Type B pancreatic cell (in vitro differentiated cells): ENCODE measurements at regions not wholly inside any gene's neighbourhood (a gene's known extent, or its start where the extent isn't known, plus 50 kb on each side); places are given as distances from the start of the nearest gene placed in this dataset.

ENCODE experiments used
- DNase-seq: peaks from one replicate; pipeline ENCODE4 v3.0.0; 2021; ENCODE audit warnings: mixed read lengths; ENCODE audit not compliant: unreplicated experiment; ENCODE audit errors: extremely low spot score
- H3K27ac Mint-ChIP-seq: 2 replicates; pipeline ENCODE4 v1.8.0; 2021; ENCODE audit warnings: mild to moderate bottlenecking, mixed read lengths
- H3K27me3 Mint-ChIP-seq: 2 replicates; pipeline ENCODE4 v1.8.0; 2021; ENCODE audit warnings: mixed read lengths
- H3K36me3 Mint-ChIP-seq: 2 replicates; pipeline ENCODE4 v1.8.0; 2021; ENCODE audit warnings: mixed read lengths
- H3K4me1 Mint-ChIP-seq: one replicate; pipeline ENCODE4 v1.8.0; 2021; ENCODE audit warnings: mixed read lengths; ENCODE audit not compliant: unreplicated experiment
- H3K4me3 Mint-ChIP-seq: 2 replicates; pipeline ENCODE4 v1.8.0; 2021; ENCODE audit warnings: mild to moderate bottlenecking, mixed read lengths
- H3K9me3 Mint-ChIP-seq: 2 replicates; pipeline ENCODE4 v1.8.0; 2021; ENCODE audit warnings: mixed read lengths
- CTCF ChIP-seq: fragments of 200-600 bp; sonication (generic); conservative IDR thresholded peaks from 2 replicates; pipeline ENCODE4 v1.5.0; 2021; ENCODE audit warnings: antibody characterized with exemption, mild to moderate bottlenecking

GRCh38 chr15:27665002-27665401, 434.1 kb downstream of the OCA2 start:
- no peak overlapping the region for H3K27ac Mint-ChIP-seq
- TF ChIP-seq CTCF, result no peak
- H3K4me1 Mint-ChIP-seq, result peaks cover 2% of the 10 kb centered on the region
- H3K36me3 Mint-ChIP-seq, result no peaks in the 10 kb centered on the region
- peaks cover 4% of the 10 kb centered on the region for H3K9me3 Mint-ChIP-seq
- no peaks in the 10 kb centered on the region for H3K27me3 Mint-ChIP-seq
- H3K4me3 Mint-ChIP-seq, result no peak overlapping the region
- DNase-seq, result no peak

GRCh38 chr15:27662892-27663291, 436.2 kb downstream of the OCA2 start:
- no peak overlapping the region for H3K27ac Mint-ChIP-seq
- H3K4me1 Mint-ChIP-seq, result no peaks in the 10 kb centered on the region
- no peak for TF ChIP-seq CTCF
- peaks cover 4% of the 10 kb centered on the region for H3K9me3 Mint-ChIP-seq
- H3K36me3 Mint-ChIP-seq, result no peaks in the 10 kb centered on the region
- no peak overlapping the region for H3K4me3 Mint-ChIP-seq
- no peak for DNase-seq
- no peaks in the 10 kb centered on the region for H3K27me3 Mint-ChIP-seq

- Mint-ChIP-seq H3K27me3 (no peaks in the 10 kb centered on the region), H3K9me3 (peaks cover 4% of the 10 kb centered on the region)
Observed at GRCh38 chr15:27660676-27661075, 438.4 kb downstream of the OCA2 start.

GRCh38 chr15:27656296-27656987, 442.7 kb downstream of the OCA2 start:
- DNase-seq, result no peak
- Mint-ChIP-seq H3K27ac (no peak overlapping the region), H3K9me3 (no peaks in the 10 kb centered on the region), H3K27me3 (no peaks in the 10 kb centered on the region), H3K36me3 (no peaks in the 10 kb centered on the region), H3K4me1 (no peaks in the 10 kb centered on the region), H3K4me3 (no peak overlapping the region)
- TF ChIP-seq CTCF, result no peak

More at GRCh38 chr15:27660676-27661075, 438.4 kb downstream of the OCA2 start:
- Mint-ChIP-seq H3K4me3 (no peak overlapping the region), H3K4me1 (no peaks in the 10 kb centered on the region), H3K27ac (no peak overlapping the region), H3K36me3 (no peaks in the 10 kb centered on the region)
- no peak for DNase-seq
- no peak for TF ChIP-seq CTCF

- no peaks in the 10 kb centered on the region for H3K9me3 Mint-ChIP-seq
Observed at GRCh38 chr15:27655056-27655455, 444.1 kb downstream of the OCA2 start.

More at GRCh38 chr15:27655056-27655455, 444.1 kb downstream of the OCA2 start:
- TF ChIP-seq CTCF, result no peak
- no peak overlapping the region for H3K27ac Mint-ChIP-seq
- H3K36me3 Mint-ChIP-seq, result no peaks in the 10 kb centered on the region
- no peaks in the 10 kb centered on the region for H3K4me1 Mint-ChIP-seq
- DNase-seq, result no peak
- H3K4me3 Mint-ChIP-seq, result no peak overlapping the region
- no peaks in the 10 kb centered on the region for H3K27me3 Mint-ChIP-seq
